GM19043 (cell line): ENCODE measurements at regions not wholly inside any gene's neighbourhood (a gene's known extent, or its start where the extent isn't known, plus 50 kb on each side); places are given as distances from the start of the nearest gene placed in this dataset.

Source experiments
- ATAC-seq: cut with Tn5 transposase; IDR thresholded peaks from one replicate; pipeline ENCODE4 v1.9.1; 2021; ENCODE audit warnings: low read depth; ENCODE audit not compliant: unreplicated experiment

- no peak for ATAC-seq
These were observed 348.4 kb upstream of the PODXL start for GRCh38 chr7:131904760-131905327.

GRCh38 chr7:131903315-131903714 lies 346.9 kb upstream of the PODXL start:
- no peak for ATAC-seq

- no peak for ATAC-seq
These were observed 344.4 kb upstream of the PODXL start for GRCh38 chr7:131900785-131901287.

- ATAC-seq, result no peak
These were observed 343.0 kb upstream of the PODXL start for GRCh38 chr7:131899271-131900030.

- no peak for ATAC-seq
These were observed 342.0 kb upstream of the PODXL start for GRCh38 chr7:131898418-131898817.

GRCh38 chr7:131897790-131898165 lies 341.4 kb upstream of the PODXL start:
- ATAC-seq, result no peak

GRCh38 chr7:131897016-131897789 lies 340.8 kb upstream of the PODXL start:
- ATAC-seq, result no peak

GRCh38 chr7:131896165-131896863 lies 339.9 kb upstream of the PODXL start:
- no peak for ATAC-seq

GRCh38 chr7:131895541-131896164 lies 339.2 kb upstream of the PODXL start:
- ATAC-seq, result no peak

- ATAC-seq, result no peak
These were observed 337.4 kb upstream of the PODXL start for GRCh38 chr7:131893631-131894340.

GRCh38 chr7:131890176-131890575 lies 333.7 kb upstream of the PODXL start:
- no peak for ATAC-seq

- no peak for ATAC-seq
These were observed 333.2 kb upstream of the PODXL start for GRCh38 chr7:131889572-131890150.

- no peak for ATAC-seq
These were observed 327.3 kb upstream of the PODXL start for GRCh38 chr7:131883769-131884168.

GRCh38 chr7:131883196-131883595 lies 326.8 kb upstream of the PODXL start:
- no peak for ATAC-seq

- ATAC-seq, result no peak
These were observed 325.9 kb upstream of the PODXL start for GRCh38 chr7:131882321-131882720.

GRCh38 chr7:131880078-131880477 lies 323.6 kb upstream of the PODXL start:
- ATAC-seq, result no peak

GRCh38 chr7:131879424-131879823 lies 323.0 kb upstream of the PODXL start:
- ATAC-seq, result no peak

GRCh38 chr7:131878777-131879176 lies 322.3 kb upstream of the PODXL start:
- ATAC-seq, result no peak

GRCh38 chr7:131873581-131873980 lies 317.2 kb upstream of the PODXL start:
- no peak for ATAC-seq
